ENCODE measurements at regions not wholly inside any gene's neighbourhood (a gene's known extent, or its start where the extent isn't known, plus 50 kb on each side); places are given as distances from the start of the nearest gene placed in this dataset.

- TF ChIP-seq CTCF (IDR thresholded peaks at IDR 0.05 in 4 of 5, conservative IDR thresholded peaks at IDR 0.05 in 1 of 5) = no peak
- no peak for TF ChIP-seq POLR2A (IDR thresholded peaks at IDR 0.05)
These were observed 60.1 kb upstream of the ZPBP start for GRCh38 chr7:50153148-50153547.
